Fibroblast of upper back skin (primary cell): ENCODE measurements at regions not wholly inside any gene's neighbourhood (a gene's known extent, or its start where the extent isn't known, plus 50 kb on each side); places are given as distances from the start of the nearest gene placed in this dataset.
A peak's percentile ranks its signal among the peaks of the same experiment; 100 is the strongest.

Source experiments
- DNase-seq: peaks from one replicate; pipeline ENCODE4 v3.0.0-alpha.2; 2013

DNA sequence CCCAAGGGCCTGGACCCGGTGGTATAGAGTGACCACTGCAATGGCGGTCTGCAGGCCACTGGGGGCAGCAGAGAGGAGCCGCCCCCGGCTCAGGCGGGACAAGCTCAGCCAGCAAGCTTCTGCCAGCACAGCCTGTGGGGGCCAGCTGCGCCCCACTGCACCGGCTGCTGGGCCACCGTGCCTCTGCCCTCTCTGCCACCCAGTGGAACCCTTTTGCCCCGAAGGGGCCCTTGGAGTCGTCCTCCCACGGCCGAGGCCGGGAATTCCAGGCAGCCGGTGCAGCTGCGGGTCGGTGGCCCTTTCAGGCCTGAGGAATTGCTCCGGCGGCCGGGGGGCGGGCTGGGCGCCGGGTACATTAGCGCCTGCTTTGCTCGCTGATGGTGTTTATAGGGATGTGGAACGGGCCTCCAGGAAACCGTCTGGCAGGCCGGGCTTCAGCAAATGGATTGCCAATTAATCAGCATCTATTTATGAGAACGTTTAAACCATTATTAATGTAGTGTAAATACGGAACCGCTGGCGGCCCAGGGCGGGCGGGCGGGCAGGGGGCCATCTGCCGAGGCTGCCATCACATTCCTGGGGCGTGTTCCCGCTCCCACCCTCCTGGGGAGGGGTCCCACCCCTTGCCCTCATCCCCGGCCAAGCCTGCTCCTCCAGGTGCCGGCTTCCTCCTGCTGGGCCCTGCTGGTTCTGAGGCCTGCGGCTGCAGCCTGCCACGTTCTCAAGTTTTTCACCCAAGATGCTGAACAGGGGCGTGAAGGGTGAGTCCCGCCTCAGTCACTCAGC is 127.4 kb downstream of the BARX1 start:
- DNase-seq: peak; percentile 30

DNA sequence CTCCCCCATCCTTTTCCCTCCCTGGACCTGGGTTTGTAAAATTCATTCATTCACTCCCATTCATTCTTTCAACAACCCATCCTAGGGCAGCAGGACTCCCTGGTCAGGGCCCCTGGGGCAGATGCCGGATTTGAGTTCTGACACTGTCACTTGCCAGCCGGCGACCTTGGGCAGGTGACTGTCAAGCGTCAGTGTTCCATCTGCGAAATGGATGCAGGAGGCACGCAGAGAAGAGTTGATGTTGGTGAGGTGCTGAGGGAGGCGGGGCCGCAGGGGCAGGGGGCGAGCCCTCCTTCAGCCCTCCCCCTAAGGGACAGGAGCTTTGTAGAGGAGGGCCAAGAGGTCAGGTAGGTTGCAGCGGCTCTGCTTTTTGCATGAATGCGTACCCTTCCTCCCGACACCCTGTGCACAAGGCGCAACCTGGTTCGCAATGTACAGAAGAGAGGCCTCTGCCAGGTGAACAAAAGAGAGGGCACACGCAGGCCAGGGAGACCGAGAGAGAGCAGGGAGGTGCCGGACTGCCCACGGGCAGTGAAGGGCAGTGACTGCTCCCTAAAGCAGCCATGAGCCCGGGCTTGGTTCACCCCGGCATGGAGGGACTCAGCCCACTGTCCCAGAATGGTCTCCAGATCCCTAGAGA is 128.1 kb downstream of the BARX1 start:
- no peak for DNase-seq

DNA sequence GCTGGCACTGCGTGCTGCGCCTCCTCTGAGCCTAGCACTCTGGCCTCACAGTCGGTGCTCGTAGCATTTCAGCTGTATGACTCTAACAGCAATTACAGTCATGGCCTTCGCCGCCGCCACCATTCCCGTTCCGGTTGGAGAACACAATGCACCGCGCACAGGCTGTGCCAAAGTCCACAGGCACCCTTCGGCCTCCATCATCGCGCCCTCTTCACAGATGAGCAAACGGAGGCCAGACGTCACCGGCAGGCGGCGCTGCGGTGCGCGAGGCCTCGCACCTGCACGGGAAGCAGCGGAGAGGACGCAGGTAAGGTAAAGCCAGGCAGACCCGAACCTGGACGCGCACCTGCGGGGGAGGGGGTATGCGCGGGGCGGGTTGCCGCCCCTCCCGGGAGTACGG is 128.9 kb downstream of the BARX1 start:
- DNase-seq: no peak

DNA sequence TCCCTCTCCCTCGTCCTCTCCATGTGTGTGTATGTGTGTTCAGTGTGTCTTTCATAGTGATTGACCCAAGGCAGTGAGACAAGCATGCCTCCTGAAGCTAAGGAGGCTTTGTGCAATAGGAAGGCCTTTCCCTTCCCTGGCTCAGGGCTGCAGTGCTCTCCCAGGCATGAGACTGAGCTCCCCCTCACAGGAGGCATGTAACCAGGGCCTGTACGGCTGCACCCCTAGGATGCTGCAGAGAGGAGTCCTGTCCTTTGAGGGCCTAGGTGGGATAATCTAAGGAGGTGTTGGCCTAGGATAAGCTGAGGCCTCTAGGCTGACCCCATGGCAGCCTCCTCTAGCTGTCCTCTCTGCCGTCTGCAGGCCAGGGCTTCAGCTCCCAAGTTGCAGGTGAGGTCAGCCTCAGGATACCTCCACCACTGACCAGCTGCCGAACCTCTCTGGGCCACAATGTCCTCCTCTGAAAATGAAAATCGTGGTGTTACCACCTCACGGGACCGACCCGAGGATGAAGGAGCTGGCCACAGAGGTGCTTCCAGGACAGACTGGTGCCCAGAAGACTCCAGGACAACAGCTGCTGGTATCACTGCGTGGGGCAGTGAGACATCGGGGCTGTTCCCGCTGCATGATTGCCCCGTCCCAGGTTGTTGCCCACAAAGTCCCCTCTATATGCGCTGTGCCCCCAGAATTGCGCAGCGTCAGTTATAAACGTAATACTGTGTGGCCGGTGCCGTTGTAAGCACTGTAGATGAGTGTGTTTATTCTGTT is 129.6 kb downstream of the BARX1 start:
- no peak for DNase-seq

DNA sequence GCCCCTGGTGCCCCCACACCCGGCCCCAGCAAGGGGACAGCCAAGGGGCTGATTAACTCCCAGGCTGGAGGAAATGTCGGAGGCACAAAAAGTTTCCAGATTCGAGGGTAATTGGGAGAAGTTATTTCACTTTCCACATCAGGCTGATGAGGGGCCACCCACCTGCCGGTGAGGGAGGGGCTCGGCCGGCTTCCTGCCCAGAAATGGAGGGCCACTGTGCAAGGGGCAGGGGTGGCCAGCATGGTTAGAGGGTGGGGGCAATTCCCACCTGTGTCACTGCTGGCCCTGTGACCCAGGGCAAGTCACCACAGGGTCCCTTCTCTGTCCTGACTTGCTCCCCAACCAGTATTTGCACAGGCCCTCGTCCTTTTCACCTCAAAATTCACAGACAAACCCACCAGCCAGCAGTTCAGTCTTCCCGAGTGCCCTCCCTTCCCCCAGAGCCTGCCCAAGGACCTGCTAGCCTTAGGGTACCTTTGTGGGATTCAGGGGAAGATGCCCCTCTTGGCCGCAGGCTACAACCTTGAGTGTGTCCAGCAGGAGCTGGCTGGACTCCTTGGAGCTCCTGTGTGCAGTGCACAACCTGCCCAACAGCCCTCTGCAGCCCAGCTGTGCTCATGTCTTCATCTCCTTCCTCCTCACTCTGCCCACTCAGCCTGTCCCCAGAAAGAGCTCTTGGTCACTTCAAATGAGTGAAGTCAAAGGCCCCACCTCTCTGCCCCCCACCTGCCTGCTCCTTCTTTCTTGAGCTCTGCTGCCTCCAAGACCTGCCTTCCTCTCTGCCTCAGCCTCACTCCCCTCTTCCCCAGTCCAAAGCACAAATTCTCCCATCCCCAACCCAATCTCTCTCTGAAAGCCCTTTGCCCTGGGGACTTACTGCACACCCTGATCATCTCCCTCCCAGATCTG is 130.5 kb downstream of the BARX1 start:
- no peak for DNase-seq

DNA sequence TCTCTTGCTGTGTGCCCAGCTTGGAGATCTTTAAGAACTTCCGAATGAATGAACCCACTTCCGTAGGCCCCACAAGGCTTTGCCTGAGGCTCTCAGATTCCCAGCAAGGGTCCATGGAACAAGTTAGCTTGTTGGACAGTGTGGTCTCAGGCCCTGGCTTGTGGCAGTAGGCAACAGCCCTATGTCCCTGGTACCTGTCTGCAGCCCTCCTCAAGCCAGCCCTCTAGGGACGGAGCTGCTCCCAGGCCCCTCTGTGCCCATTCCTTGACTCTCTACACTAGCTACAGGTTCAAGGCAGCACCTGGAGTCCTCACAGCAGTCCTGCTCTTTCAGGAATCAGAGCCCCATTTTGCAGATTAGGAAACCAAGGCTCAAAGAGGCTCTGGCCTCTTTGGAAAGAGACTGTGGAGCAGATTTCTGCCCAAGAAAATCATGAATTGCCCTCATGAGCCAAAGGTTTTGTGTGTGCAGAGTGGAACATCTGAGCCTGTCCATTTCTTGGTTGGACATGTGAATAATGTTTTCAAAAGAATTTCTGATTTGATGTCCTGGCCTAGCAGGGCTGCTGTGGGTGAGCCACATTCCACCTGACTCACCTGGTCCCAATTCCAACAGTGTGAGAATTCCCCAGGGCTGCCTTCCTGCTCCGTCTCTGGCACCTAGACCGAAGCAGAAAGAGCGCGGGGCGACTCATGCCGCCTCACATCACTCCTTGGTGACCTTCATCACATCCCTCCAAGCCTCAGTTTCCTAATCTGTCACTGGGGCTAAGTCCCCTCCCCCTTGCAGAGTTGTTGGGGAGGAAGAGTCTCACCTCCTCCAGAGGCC is 131.7 kb downstream of the BARX1 start:
- no peak for DNase-seq

DNA sequence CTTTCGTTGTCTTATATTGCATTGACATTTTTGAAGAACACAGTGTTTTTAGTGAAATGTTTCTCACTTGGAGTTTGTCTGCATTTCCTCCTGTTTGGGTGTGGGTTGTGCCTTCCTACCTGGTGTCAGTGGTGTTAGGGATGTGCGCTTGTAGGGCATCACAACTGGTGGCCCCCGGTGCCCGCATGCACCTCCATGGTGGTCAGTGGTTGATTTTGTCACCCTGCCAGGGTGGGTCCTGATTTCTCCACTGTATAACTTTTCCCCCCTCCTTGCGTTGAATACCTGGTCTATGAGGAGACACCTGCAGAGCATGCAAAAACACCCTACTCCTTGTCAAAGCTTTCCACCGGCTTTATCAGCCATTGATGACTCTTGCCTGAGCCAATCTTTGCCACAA is 132.9 kb downstream of the BARX1 start:
- no peak for DNase-seq

DNA sequence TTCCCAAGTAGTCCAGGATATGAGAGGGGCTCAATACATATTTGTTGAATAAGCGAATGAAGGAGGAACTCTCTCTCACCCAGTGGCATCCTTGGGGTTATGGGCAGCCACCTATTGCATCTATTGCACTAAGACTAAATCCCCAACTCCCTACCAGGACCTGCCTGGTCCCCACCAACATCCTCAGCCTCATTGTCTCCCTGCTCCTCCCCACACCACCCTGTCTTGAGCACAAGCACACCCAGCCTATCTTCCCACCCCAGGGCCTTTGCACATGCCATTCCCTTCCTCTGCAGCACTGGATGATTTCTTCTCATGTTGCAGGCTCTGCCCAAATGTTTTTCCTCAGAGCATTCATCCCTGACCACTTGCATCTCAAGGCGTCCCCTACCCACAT is 133.8 kb downstream of the BARX1 start:
- no peak for DNase-seq

DNA sequence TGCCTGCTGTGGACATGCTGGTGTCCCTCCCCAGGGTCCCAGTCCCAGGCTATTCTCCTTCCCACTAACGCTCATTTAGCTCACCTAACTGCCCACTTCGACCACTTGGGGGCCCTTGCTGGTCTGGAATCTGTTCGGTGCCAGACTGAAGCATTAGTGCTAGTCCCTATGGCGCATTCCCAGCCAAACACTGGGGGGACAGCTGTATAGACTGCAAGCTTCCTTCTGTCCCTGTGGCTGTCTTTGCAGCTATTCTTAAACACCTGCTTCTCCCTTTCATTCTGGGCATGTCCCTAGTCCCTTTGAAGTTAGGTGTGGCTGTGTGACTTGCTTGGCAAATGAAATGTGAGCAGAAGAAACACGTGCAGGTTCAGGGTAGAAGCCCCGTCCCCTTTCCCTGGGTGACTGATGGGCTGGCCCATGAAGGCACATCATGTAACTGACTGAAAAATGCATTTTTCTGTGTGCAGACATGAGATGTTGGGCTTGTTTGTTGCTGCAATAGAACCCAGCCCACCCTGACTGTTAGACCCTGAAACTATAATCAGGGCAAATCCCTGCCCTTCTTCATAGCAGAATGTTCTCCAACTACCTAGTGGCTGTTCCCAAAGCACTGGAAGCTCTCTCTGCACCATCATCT is 134.4 kb downstream of the BARX1 start:
- no peak for DNase-seq

DNA sequence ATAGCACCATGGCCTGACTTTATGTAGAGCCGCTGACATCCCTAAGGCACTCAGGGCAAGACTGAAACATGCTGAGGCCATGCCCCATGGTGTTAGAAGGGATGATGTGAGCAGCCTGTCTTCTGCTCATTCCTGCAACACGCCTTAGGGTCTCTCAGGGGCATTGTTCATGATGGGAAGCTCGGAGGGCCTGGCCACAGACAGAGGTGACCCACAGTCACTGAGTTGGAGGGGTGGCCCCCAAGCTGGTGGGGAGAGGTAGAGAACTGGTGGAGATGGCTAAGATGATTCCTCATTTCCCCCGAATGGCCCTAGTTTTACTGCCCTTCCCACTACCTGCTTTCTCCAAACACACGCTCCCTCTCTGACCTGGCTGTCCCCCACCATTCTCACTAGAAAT is 135.2 kb downstream of the BARX1 start:
- no peak for DNase-seq

DNA sequence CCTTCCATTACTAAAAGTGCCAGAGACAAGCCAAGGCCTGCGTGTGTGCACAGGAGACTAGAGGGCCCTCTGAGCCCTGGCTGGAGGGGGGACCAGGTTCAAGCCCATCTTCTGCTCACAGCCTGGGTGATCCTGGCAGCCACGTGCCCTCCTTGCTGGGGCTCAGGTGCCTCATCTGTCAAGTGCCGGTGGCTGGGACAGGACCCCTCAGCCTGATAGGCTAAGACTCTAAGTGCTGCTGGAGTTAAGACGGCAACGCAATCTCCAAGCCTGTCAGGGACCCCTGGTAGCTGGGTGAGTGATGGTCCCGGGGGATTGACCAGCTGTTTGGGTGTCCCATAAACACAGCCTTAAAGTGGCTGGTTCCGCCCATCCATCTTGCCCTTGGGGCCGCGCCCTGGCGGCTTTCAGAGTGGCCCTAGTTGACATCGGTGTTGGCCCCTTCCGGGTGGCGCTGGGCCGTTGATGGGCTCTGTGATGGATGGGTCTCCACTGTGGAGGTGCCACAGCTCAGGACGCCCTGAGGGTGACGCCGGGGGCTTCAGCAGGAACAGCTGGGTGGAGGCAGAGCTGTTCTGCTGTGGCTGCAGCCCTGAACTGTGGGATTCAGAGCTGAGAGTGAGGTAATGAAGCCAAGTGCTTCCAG is 136.2 kb downstream of the BARX1 start:
- DNase-seq: no peak

DNA sequence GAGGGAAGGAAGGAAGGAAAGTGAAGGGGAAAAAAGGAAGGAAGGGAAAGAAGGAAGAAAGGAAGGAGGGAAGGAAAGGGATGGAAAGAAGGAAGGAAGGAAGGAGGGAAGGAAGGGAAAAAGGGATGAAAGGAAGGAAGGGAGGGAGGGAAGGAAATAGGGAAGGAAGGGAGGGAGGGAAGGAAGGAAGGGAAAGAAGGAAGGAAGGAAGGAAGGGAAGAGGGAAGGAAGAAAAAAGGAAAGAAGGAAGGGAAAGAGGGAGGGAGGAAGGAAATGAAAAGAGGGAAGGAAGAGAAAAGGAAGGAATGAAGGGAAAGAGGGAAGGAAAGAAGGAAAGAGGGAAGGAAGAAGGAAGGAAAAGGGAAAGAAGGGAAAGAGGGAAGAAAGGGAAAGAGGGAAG is 136.9 kb downstream of the BARX1 start:
- DNase-seq: no peak

DNA sequence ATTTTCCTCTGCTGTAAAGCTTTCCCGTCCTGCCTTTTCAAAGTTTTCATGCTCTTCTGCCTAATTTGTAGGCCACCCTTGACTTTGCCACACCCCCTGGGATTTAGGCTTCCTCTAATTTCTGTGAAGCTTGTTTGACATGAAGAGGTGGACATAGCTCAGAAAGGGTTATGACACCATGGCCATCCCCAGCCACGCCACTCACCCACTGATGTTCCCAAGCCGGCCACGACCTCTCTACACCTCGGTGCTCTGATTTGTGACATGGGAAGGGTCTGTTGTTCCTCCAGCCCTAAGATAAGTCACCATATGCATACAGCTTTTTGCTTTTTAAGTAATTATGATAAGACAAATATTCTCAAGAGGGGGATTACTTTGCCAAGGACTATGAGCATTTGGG is 139.5 kb downstream of the BARX1 start:
- DNase-seq: no peak

DNA sequence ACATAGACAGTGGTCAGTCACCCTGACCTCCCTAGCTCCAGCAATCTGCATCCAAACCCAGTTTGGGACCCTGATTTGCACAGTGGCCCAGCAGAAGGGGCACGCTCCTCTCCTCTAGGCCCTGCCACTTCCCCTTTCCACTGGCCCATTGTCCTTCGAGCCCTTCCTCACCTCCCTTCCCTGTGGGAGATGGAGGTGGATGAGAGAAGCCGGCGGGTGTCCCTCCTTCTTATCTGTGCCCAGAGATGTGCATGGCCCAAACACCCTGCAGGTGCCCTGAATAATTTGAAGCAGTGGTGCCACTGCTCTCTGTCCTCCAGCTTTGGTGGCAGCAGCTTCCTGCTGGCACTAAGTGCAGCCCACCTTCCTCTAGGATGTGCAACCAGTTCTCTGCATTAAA is 140.0 kb downstream of the BARX1 start:
- no peak for DNase-seq

DNA sequence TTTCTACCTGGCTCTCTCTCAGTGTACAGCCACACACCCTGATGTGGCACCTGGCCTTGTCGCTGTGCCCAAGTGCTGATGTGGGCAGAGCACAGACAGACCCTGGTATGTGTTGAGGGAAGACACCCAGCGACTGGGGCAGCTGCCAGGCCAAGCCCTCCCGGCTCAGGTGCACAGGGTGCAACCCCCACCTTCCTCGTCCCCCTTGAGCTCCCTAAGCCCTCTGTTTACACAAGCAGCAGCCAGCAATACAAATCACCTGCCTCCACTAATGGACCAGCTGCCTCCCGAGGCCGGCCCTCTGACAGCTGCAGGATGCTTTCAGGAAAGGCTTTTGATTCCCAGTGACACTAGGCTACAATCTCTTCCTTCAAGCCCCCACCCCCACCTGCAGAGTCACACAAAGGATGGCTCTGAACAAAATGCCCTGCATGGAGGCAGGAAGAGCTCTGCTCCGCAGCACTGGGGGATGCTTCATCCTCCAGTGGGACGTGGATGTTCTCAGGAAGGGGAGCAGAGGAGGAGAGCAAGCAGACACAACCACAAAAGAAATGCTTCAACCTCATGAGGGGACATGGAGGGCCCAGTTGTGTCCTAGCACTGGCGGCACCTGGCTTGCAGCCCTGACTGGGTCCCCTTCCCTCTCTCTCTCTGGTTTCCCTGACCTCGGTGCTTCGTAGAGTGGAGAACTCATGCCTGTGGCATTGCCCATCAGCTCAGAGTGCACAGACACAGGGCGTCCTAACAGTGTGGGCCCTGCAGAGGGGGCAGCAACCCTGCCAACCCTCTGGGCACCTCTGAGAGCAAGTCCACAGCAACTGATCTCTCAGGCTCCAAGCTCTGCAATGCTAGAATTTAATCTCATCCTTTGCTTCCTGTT is 140.8 kb downstream of the BARX1 start:
- no peak for DNase-seq

DNA sequence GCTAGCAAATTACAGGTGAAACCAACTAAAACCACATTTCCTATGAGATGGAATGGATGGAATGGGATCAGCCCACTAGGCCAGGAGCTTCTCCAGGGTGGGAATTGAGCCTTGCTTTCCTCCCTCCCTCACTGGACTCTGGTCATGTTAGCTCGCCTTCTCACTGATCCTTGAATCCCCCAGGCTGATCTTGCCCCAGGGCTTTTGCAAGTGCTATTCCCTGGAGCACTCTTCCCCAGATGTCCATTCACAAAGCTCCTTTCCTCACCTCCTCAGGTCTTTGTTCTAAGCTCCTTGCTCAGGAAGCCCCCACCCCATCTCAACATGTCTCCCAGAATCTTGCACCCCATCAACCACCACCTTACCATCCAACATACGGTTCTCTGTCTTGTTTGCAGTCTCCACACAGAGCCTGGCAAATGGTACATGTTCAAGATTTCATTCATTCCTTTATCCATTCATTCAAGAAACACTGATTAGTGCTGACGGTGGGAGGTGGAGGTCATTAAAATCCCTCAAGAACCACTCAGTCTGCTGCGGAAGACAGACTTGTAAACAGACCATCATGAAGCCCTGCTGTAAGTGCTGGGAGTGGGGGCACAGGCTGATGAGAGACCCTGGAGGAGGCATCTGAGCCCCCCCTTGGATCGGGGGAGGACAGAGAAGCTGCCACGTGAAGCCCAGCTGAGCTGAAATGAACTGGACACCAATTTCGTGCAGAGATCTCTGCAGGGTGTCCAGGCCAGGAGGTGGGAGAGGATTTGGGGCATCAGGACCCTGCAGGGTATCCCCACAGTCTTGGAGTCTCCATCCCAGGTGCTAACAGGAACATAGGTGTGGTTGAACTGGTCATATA is 141.7 kb downstream of the BARX1 start:
- DNase-seq: no peak

DNA sequence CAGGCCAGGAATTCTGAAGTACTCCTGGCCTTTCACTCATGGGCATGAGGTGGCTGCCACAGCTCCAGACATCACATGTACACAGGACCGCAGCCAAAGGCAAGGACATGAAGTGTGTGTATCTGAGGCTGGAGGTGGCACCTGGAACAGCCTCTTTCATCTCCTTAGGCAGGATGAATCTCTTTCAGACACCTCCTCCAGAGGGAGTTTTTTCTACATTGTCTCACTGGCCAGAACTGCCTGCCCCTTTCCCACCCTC is 142.8 kb downstream of the BARX1 start:
- DNase-seq: no peak

DNA sequence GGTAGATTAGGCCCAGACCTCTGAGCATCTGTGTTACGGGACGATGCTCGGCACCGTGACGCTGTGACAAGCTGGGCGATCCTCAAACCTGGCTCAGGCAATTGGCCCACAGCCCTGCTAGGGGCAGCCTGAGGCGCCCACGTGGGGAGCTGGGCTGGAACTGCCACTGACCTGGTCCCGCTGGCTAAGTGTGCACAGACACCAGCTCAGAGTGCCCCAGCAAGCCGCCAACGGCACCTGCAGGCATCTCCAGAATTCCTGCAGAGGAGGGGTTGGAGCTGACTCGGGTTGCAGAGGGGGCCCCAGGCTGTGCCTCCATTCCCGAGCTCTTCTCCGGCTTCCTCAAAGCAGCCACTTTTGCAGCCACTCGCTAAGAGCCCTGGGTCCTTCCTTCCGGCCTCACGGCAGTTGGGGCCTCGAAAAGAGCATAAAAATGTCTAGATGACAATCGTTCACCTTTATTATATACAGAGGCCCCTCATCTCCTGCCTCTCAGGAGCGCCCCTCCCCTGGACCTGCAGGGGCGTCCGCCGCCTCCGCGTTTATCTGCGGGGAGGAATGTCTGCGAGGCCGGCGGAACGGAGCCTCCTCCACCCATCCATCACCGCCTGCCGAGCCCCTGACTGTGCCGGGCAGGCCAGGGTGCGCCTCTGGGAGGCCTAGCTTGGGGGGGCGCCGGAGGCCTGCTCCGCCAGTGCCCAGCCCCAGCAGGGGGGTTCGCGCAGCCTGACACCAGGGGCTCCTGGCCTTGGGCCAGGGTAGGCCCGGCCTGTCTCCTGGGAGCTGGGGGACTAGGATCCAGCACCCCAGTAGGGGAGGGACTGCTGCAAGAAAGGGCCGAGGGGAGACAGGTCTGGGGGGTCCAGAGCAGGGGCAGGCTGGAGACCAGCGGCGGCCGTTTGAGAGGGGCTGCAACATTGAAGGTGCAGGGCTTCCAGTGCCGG is 144.9 kb downstream of the BARX1 start:
- DNase-seq: no peak
